ENCODE measurements at regions not wholly inside any gene's neighbourhood (a gene's known extent, or its start where the extent isn't known, plus 50 kb on each side); places are given as distances from the start of the nearest gene placed in this dataset.

GRCh38 chr4:115165503-115165902, 52.1 kb upstream of the NDST4 start:
- TF ChIP-seq EGR1 (IDR thresholded peaks at IDR 0.05) (no peak), MAX (IDR thresholded peaks at IDR 0.05) (no peak), RAD21 (IDR thresholded peaks at IDR 0.05; ENCODE audit: low read depth) (no peak), TAF1 (IDR thresholded peaks at IDR 0.05; ENCODE audit: low read depth) (no peak), EP300 (IDR thresholded peaks at IDR 0.05; ENCODE audit: borderline replicate concordance) (no peak), CREB1 (IDR thresholded peaks at IDR 0.05; ENCODE audit: low read depth) (no peak), ZBTB7A (IDR thresholded peaks at IDR 0.05; ENCODE audit: low read depth) (no peak), CEBPB (IDR thresholded peaks at IDR 0.05) (no peak), YY1 (IDR thresholded peaks at IDR 0.05; ENCODE audit: low read depth) (no peak), REST (IDR thresholded peaks at IDR 0.05; ENCODE audit: low read depth) (no peak), NFIC (IDR thresholded peaks at IDR 0.05) (no peak), USF1 (IDR thresholded peaks at IDR 0.05) (no peak)
